ENCODE measurements at regions not wholly inside any gene's neighbourhood (a gene's known extent, or its start where the extent isn't known, plus 50 kb on each side); places are given as distances from the start of the nearest gene placed in this dataset.

DNA sequence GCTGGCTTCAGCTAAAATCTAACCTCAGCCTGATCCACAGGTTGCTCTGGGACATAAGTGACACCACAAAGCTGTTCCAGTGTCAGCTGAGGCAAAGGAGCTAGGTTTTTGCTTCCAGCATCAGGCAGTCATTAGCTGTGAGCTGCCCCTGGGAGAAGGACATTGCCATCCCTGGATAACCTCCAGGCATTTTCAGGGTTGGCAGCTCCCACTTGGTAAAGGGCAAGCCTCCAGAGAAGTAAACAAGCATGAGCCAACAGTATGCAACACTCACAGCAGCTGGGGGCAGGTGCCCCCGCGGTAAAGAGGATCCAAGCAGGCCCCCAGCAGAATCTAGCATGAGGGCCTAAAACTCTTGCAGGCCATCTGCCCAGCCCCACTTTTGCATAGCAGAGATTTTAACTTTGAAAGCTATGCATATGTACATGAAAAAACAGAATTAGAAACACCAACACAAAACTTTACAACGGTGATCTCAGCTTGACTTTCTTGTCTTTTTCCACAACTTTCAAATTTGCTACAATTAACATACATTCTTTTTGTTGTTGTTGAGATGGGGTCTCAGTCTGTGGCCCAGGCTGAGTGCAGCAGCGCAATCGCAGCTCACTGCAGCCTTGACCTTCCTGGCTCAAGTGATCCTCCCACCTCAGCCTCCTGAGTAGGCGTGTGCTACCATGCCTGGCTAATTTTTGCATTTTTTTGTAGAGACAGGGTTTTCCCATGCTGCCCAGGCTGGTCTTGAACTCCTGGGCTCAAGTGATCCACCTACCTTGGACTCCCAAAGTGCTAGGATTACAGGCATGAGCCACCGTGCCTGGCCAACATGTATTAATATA lies 83.8 kb upstream of the TPM1 start:
- no peak overlapping the region for H3K27ac ChIP-seq (ENCODE audit: low read depth, low read length, poor library complexity, severe bottlenecking)
- BruUV-seq (replicated peaks): no TSS peak
- H3K79me2 ChIP-seq (ENCODE audit: insufficient read depth, low read depth, low read length): no peaks in the 10 kb centered on the region
- no peak overlapping the region for H2AFZ ChIP-seq (ENCODE audit: low read length)
- no peaks in the 10 kb centered on the region for H3K36me3 ChIP-seq (ENCODE audit: insufficient read depth, low read length)
- no peaks in the 10 kb centered on the region for H3K9me3 ChIP-seq (ENCODE audit: low read length)
- H3K9me2 ChIP-seq (ENCODE audit: insufficient read depth, low read length): no peaks in the 10 kb centered on the region
- H3K4me3 ChIP-seq (ENCODE audit: low read depth, low read length, poor library complexity, severe bottlenecking): no peak overlapping the region
- TF ChIP-seq EZH2phosphoT487 (IDR thresholded peaks at IDR 0.05; ENCODE audit: borderline replicate concordance, low read depth, low read length) (no peak), CTCF (conservative IDR thresholded peaks at IDR 0.05; ENCODE audit: low read length) (no peak)
- POLR2A ChIA-PET: no interaction called here
- no peak overlapping the region for H3K4me2 ChIP-seq (ENCODE audit: low read length)
- H3K4me1 ChIP-seq (ENCODE audit: insufficient read depth, low read length, poor library complexity, severe bottlenecking): no peaks in the 10 kb centered on the region
- intact Hi-C loops (cut with micrococcal nuclease; ENCODE audit: unreplicated experiment): no loop called here
- CTCF ChIA-PET (ENCODE audit: unreplicated experiment): no interaction called here
- no peaks in the 10 kb centered on the region for H4K20me1 ChIP-seq (ENCODE audit: insufficient read depth, low read length)
- no peak for DNase-seq (ENCODE audit: low spot score)

GRCh38 chr15:62961134-62961533 lies 81.4 kb upstream of the TPM1 start:
- H3K27ac ChIP-seq (ENCODE audit: low read depth, low read length, poor library complexity, severe bottlenecking): no peak overlapping the region
- H3K79me2 ChIP-seq (ENCODE audit: insufficient read depth, low read depth, low read length): no peaks in the 10 kb centered on the region
- no peaks in the 10 kb centered on the region for H4K20me1 ChIP-seq (ENCODE audit: insufficient read depth, low read length)
- no peaks in the 10 kb centered on the region for H3K4me1 ChIP-seq (ENCODE audit: insufficient read depth, low read length, poor library complexity, severe bottlenecking)
- H2AFZ ChIP-seq (ENCODE audit: low read length): no peak overlapping the region
- no peaks in the 10 kb centered on the region for H3K9me2 ChIP-seq (ENCODE audit: insufficient read depth, low read length)
- intact Hi-C loops (cut with micrococcal nuclease; ENCODE audit: unreplicated experiment): no loop called here
- no peak for DNase-seq (ENCODE audit: low spot score)
- TF ChIP-seq EZH2phosphoT487 (IDR thresholded peaks at IDR 0.05; ENCODE audit: borderline replicate concordance, low read depth, low read length) (no peak), CTCF (conservative IDR thresholded peaks at IDR 0.05; ENCODE audit: low read length) (no peak)
- ChIA-PET CTCF (ENCODE audit: unreplicated experiment) (no interaction called here), POLR2A (interaction anchor here (0.5 to 0.7 kb wide), 2 partner anchors 883 to 1738 kb away, joined by 4 read pairs; no protein-coding TSS in a partner anchor)
- no TSS peak for BruUV-seq (replicated peaks)
- no peak overlapping the region for H3K4me2 ChIP-seq (ENCODE audit: low read length)
- H3K36me3 ChIP-seq (ENCODE audit: insufficient read depth, low read length): no peaks in the 10 kb centered on the region
- H3K4me3 ChIP-seq (ENCODE audit: low read depth, low read length, poor library complexity, severe bottlenecking): no peak overlapping the region
- H3K9me3 ChIP-seq (ENCODE audit: low read length): no peaks in the 10 kb centered on the region
